HUES64 (cell line): ENCODE measurements at regions not wholly inside any gene's neighbourhood (a gene's known extent, or its start where the extent isn't known, plus 50 kb on each side); places are given as distances from the start of the nearest gene placed in this dataset.

Experiments used
- H3K27ac ChIP-seq: 2 replicates; pipeline ENCODE4 v1.7.0; 2013; ENCODE audit warnings: low read depth, low read length, inconsistent platforms
- H3K27me3 ChIP-seq: 2 replicates; pipeline ENCODE4 v1.6.1; 2013; ENCODE audit warnings: mild to moderate bottlenecking, low read length; ENCODE audit not compliant: insufficient read depth
- H3K36me3 ChIP-seq: 2 replicates; pipeline ENCODE4 v1.6.1; 2013; ENCODE audit warnings: mild to moderate bottlenecking, low read length; ENCODE audit not compliant: insufficient read depth
- H3K4me1 ChIP-seq: 2 replicates; pipeline ENCODE4 v1.6.1; 2013; ENCODE audit warnings: mild to moderate bottlenecking, low read length, moderate library complexity; ENCODE audit not compliant: insufficient read depth
- H3K4me3 ChIP-seq: 2 replicates; pipeline ENCODE4 v1.5.1; 2013; ENCODE audit warnings: mild to moderate bottlenecking, low read length, moderate library complexity
- H3K9ac ChIP-seq: 2 replicates; pipeline ENCODE4 v1.6.1; 2013; ENCODE audit warnings: mild to moderate bottlenecking, low read depth, low read length
- H3K9me3 ChIP-seq: 2 replicates; pipeline ENCODE4 v1.6.1; 2013; ENCODE audit warnings: low read depth, low read length; ENCODE audit not compliant: insufficient read depth
- WGBS: fragments of 150-250, 120-280 bp; methylation state at CpG from one replicate; pipeline ENCODE4 v1.1.7; 2013; ENCODE audit warnings: missing lambda C conversion rate; 5-methylcytosine and 5-hydroxymethylcytosine counted together

GRCh38 chr14:39581474-39581873 is 149.2 kb upstream of the FBXO33 start:
- no peak overlapping the region for H3K27ac ChIP-seq
- no peaks in the 10 kb centered on the region for H3K4me1 ChIP-seq
- no peaks in the 10 kb centered on the region for H3K27me3 ChIP-seq
- WGBS, result no CpG with 5 or more reads among the region's 2 CpGs
- no peaks in the 10 kb centered on the region for H3K36me3 ChIP-seq
- no peaks in the 10 kb centered on the region for H3K9me3 ChIP-seq
- no peak overlapping the region for H3K9ac ChIP-seq
- no peak overlapping the region for H3K4me3 ChIP-seq

GRCh38 chr14:39580696-39581095 is 148.5 kb upstream of the FBXO33 start:
- H3K36me3 ChIP-seq, result no peaks in the 10 kb centered on the region
- 72% methylated on average over 1 of the region's 1 CpG for WGBS
- no peak overlapping the region for H3K9ac ChIP-seq
- H3K4me3 ChIP-seq, result no peak overlapping the region
- no peaks in the 10 kb centered on the region for H3K4me1 ChIP-seq
- 0 out of 2 replicates have a peak, but pooled peaks cover 5% of the 10 kb centered on the region for H3K9me3 ChIP-seq
- H3K27me3 ChIP-seq, result no peaks in the 10 kb centered on the region
- no peak overlapping the region for H3K27ac ChIP-seq

GRCh38 chr14:39576736-39577135 is 144.5 kb upstream of the FBXO33 start:
- WGBS, result 100% methylated on average over 1 of the region's 1 CpG
- H3K27me3 ChIP-seq, result no peaks in the 10 kb centered on the region
- no peak overlapping the region for H3K27ac ChIP-seq
- H3K9me3 ChIP-seq, result 0 out of 2 replicates have a peak, but pooled peaks cover 8% of the 10 kb centered on the region
- no peak overlapping the region for H3K4me3 ChIP-seq
- H3K36me3 ChIP-seq, result no peaks in the 10 kb centered on the region
- H3K4me1 ChIP-seq, result no peaks in the 10 kb centered on the region
- H3K9ac ChIP-seq, result no peak overlapping the region

- no peak overlapping the region for H3K4me3 ChIP-seq
- H3K27me3 ChIP-seq, result no peaks in the 10 kb centered on the region
- no peak overlapping the region for H3K27ac ChIP-seq
- H3K9me3 ChIP-seq, result 0 out of 2 replicates have a peak, but pooled peaks cover 8% of the 10 kb centered on the region
- no peaks in the 10 kb centered on the region for H3K36me3 ChIP-seq
- no peaks in the 10 kb centered on the region for H3K4me1 ChIP-seq
- no peak overlapping the region for H3K9ac ChIP-seq
Measured at GRCh38 chr14:39576258-39576657, 144.0 kb upstream of the FBXO33 start.

- no peaks in the 10 kb centered on the region for H3K36me3 ChIP-seq
Measured at GRCh38 chr14:39568809-39569538, 136.7 kb upstream of the FBXO33 start.

GRCh38 chr14:39566795-39567194 is 134.6 kb upstream of the FBXO33 start:
- Histone ChIP-seq H3K4me1 (no peaks in the 10 kb centered on the region), H3K4me3 (no peak overlapping the region), H3K9me3 (no peaks in the 10 kb centered on the region), H3K9ac (no peak overlapping the region), H3K36me3 (no peaks in the 10 kb centered on the region), H3K27ac (no peak overlapping the region), H3K27me3 (no peaks in the 10 kb centered on the region)
- WGBS, result no CpG with 5 or more reads among the region's 2 CpGs

More at GRCh38 chr14:39568809-39569538, 136.7 kb upstream of the FBXO33 start:
- Histone ChIP-seq H3K9ac (no peak overlapping the region), H3K4me3 (no peak overlapping the region), H3K27me3 (no peaks in the 10 kb centered on the region), H3K27ac (no peak overlapping the region), H3K4me1 (no peaks in the 10 kb centered on the region), H3K9me3 (no peaks in the 10 kb centered on the region)
- 76% methylated on average over 4 of the region's 4 CpGs for WGBS

GRCh38 chr14:39563361-39563760 is 131.1 kb upstream of the FBXO33 start:
- H3K9me3 ChIP-seq, result peaks cover 8% of the 10 kb centered on the region
- H3K36me3 ChIP-seq, result no peaks in the 10 kb centered on the region
- H3K9ac ChIP-seq, result no peak overlapping the region
- H3K4me3 ChIP-seq, result no peak overlapping the region
- no peaks in the 10 kb centered on the region for H3K4me1 ChIP-seq
- WGBS, result 100% methylated on average over 1 of the region's 1 CpG
- H3K27ac ChIP-seq, result no peak overlapping the region
- no peaks in the 10 kb centered on the region for H3K27me3 ChIP-seq

GRCh38 chr14:39562175-39562574 is 129.9 kb upstream of the FBXO33 start:
- Histone ChIP-seq H3K27ac (no peak overlapping the region), H3K4me1 (no peaks in the 10 kb centered on the region), H3K36me3 (no peaks in the 10 kb centered on the region), H3K4me3 (no peak overlapping the region), H3K27me3 (no peaks in the 10 kb centered on the region), H3K9me3 (peaks cover 16% of the 10 kb centered on the region), H3K9ac (no peak overlapping the region)
- 93% methylated on average over 2 of the region's 2 CpGs for WGBS

- H3K4me3 ChIP-seq, result no peak overlapping the region
- no peaks in the 10 kb centered on the region for H3K27me3 ChIP-seq
- no peaks in the 10 kb centered on the region for H3K4me1 ChIP-seq
- whole genome bisulfite sequencing, result 84% methylated on average over 1 of the region's 1 CpG
- no peaks in the 10 kb centered on the region for H3K36me3 ChIP-seq
- no peak overlapping the region for H3K27ac ChIP-seq
- no peak overlapping the region for H3K9ac ChIP-seq
- peaks cover 16% of the 10 kb centered on the region for H3K9me3 ChIP-seq
Measured at GRCh38 chr14:39558525-39558924, 126.3 kb upstream of the FBXO33 start.

GRCh38 chr14:39555749-39556148 is 123.5 kb upstream of the FBXO33 start:
- 88% methylated on average over 4 of the region's 4 CpGs for WGBS
- no peak overlapping the region for H3K4me3 ChIP-seq

GRCh38 chr14:39554576-39554975 is 122.3 kb upstream of the FBXO33 start:
- Histone ChIP-seq H3K27ac (no peak overlapping the region), H3K27me3 (no peaks in the 10 kb centered on the region), H3K9ac (no peak overlapping the region), H3K4me3 (no peak overlapping the region), H3K4me1 (no peaks in the 10 kb centered on the region), H3K36me3 (no peaks in the 10 kb centered on the region), H3K9me3 (peaks cover 16% of the 10 kb centered on the region)
- WGBS, result 92% methylated on average over 4 of the region's 5 CpGs

More at GRCh38 chr14:39555749-39556148, 123.5 kb upstream of the FBXO33 start:
- no peak overlapping the region for H3K9ac ChIP-seq
- no peaks in the 10 kb centered on the region for H3K4me1 ChIP-seq
- H3K27ac ChIP-seq, result no peak overlapping the region
- peaks cover 16% of the 10 kb centered on the region for H3K9me3 ChIP-seq
- H3K27me3 ChIP-seq, result no peaks in the 10 kb centered on the region
- H3K36me3 ChIP-seq, result no peaks in the 10 kb centered on the region

- 96% methylated on average over 3 of the region's 4 CpGs for WGBS
- Histone ChIP-seq H3K36me3 (no peaks in the 10 kb centered on the region), H3K4me1 (no peaks in the 10 kb centered on the region), H3K9me3 (no peaks in the 10 kb centered on the region), H3K4me3 (no peak overlapping the region), H3K27ac (no peak overlapping the region), H3K27me3 (no peaks in the 10 kb centered on the region), H3K9ac (no peak overlapping the region)
Measured at GRCh38 chr14:39548358-39548757, 116.1 kb upstream of the FBXO33 start.
